HG03469 (cell line): ENCODE measurements at regions not wholly inside any gene's neighbourhood (a gene's known extent, or its start where the extent isn't known, plus 50 kb on each side); places are given as distances from the start of the nearest gene placed in this dataset.

Source experiments
- ATAC-seq: cut with Tn5 transposase; IDR thresholded peaks from one replicate; pipeline ENCODE4 v1.9.1; 2021; ENCODE audit warnings: mild to moderate bottlenecking, moderate library complexity, moderate number of reproducible peaks; ENCODE audit not compliant: unreplicated experiment

DNA sequence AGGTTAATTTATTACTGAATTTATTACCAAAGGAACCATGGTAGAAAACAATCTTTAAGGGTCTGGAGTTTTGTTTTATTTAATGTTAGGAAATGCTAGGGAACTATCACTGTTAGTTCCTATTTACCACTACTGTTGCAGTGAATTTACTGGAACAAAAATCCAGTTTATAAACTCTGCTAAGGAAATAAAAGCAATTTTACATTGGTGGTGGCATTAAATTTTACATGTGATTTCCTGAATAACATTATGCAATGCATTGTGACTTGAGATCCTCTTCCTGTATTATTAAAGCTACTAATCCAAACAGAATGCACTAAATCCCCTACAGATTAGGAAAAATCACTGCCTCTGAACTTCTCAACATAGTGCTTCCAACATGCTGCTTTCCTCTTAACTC lies 599.5 kb upstream of the PTGER4 start:
- ATAC-seq: no peak

- no peak for ATAC-seq
Measured at GRCh38 chr5:40078898-40079575, 600.7 kb upstream of the PTGER4 start.

DNA sequence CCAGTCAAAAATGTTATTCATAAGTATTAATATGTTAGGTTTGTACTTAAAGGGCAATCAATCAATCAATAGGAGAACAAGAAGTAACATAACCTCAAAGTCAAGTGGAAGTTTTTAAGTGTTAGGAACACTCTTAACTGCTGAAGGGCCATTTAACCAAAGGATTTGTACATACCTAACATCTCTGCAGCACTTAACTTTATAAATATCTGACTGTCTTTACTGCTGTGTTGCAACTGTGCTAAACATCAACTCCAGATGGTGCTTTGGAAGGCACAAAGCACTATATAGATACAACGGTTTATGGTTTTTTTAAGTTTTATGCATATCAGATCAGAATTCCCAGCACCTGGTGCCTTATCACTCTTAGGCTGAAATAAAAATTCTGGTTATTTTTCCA lies 604.9 kb upstream of the PTGER4 start:
- no peak for ATAC-seq

- no peak for ATAC-seq
Measured at GRCh38 chr5:40073927-40074326, 605.8 kb upstream of the PTGER4 start.

DNA sequence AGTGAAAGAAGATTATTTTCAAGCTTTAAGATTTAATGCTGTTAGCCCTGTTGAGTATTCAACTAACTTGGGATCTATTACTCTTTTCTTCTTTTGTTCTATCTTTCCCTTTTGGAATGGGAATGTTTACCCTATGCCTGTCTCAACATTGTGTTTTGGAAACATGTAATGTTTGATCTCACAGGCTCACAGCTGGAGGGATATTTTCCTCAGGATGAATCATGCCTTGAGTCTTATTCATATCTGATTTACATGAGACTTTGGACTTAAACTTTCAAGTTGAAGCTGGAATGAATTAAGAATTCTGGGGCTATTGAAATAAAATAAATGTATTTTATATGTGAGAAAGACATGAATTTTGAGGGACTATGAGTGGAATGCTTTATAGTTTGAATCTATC lies 607.8 kb upstream of the PTGER4 start:
- ATAC-seq: no peak

- ATAC-seq: no peak
Measured at GRCh38 chr5:40066616-40067015, 613.1 kb upstream of the PTGER4 start.

GRCh38 chr5:40052808-40053207 lies 626.9 kb upstream of the PTGER4 start:
- no peak for ATAC-seq

GRCh38 chr5:40046792-40047191 lies 622.0 kb upstream of the DAB2 start:
- ATAC-seq: no peak

GRCh38 chr5:40045429-40045828 lies 620.6 kb upstream of the DAB2 start:
- no peak for ATAC-seq

- no peak for ATAC-seq
Measured at GRCh38 chr5:40043916-40044315, 619.1 kb upstream of the DAB2 start.

- ATAC-seq: no peak
Measured at GRCh38 chr5:40041452-40041851, 616.7 kb upstream of the DAB2 start.

- ATAC-seq: no peak
Measured at GRCh38 chr5:40037713-40038112, 612.9 kb upstream of the DAB2 start.

GRCh38 chr5:40034441-40034840 lies 609.7 kb upstream of the DAB2 start:
- no peak for ATAC-seq

DNA sequence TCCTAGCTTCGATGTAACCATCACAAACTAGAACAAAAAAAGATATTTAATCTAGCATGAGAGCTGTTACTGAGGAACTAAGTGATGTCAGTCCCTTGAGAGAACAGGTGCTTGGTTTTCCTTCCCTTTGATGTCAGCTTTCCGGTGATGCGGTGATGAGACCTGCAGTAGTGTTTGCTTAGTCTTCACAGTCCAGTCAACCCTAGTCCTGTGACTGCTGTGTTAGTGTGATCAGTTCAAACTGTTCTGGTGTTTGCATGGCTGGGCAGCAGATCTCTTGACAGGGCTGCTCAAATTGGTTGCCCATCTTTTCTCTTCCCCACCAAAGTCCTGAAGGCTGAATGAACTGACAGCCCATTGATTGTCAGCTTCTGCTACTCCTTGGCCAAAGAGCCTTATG lies 608.6 kb upstream of the DAB2 start:
- peak; percentile 90 for ATAC-seq

DNA sequence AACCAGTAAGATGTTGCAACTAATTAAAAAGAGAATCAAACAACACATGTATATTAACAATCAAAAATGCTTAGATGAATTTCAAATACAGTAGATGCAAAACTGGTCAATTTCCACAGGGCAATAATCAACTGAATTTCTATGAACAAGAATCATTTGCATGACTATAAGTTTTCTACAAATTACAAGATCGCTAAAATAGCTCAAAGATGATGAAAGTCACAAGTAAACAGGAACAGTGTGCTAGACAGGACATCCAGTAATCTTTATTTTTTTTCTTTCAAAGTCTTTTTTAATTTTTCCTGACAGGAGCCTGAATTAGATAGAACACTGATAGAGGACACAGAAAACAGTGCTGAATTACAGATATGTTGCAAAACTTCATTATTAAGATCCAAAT lies 608.2 kb upstream of the DAB2 start:
- ATAC-seq: no peak

DNA sequence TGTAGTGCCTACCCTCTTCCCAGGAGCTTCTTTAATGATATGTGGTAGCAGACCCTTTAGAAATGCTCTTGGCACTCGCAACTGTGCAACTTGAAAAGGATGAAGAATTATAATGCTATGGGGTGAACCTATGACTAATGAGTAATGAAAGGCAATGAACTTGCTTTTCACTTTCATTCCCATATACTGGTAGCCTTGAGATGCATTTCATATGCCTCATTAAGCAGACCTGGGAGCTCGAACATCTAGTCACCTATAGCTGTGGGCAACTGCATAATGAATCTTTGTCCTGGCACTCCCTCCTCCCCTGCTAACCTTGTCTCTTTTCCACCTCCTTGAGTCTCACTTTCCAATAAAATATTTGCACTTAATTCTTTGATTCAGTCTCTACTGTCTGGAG lies 605.9 kb upstream of the DAB2 start:
- no peak for ATAC-seq

- no peak for ATAC-seq
Measured at GRCh38 chr5:40029711-40030495, 605.1 kb upstream of the DAB2 start.

GRCh38 chr5:40027400-40027799 lies 602.6 kb upstream of the DAB2 start:
- no peak for ATAC-seq

GRCh38 chr5:40025586-40025985 lies 600.8 kb upstream of the DAB2 start:
- no peak for ATAC-seq

- no peak for ATAC-seq
Measured at GRCh38 chr5:40022057-40022456, 597.3 kb upstream of the DAB2 start.

DNA sequence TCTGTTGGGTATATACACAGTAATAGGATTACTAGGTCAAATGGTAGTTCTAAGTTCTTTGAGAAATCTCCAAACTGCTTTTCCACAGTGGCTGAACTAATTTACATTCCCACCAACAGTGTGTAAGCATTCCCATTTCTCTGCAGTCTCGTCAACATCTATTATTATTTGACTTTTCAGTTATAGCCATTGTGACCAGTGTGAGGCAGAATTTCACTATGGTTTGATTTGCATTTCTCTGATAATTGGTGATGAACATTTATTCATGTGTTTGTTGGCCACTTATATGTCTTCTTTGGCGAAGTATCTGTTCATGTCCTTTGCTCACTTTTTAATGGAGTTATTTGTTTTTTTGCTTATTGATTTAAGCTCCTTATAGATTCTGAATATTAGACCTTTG lies 596.2 kb upstream of the DAB2 start:
- ATAC-seq: no peak

DNA sequence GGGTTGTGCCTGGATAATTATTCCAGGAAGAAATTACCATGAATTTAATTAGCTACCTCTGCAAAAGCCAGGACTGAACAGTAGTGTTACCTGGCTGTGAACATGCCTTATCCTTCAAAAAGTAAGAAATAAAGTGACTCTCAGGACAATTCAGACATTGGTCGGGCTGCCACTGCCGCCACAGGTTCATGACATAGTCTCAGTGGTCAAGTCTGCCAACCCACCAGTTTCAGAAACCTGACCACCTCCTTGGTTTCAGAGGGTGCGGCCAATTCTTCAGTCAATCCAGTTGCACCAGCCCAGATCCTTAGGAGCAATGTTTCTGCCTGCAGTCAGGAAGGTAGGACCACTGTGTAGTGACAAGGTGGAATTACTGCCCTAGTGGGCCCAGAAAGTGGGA lies 593.1 kb upstream of the DAB2 start:
- ATAC-seq: no peak

- ATAC-seq: no peak
Measured at GRCh38 chr5:40017135-40017534, 592.4 kb upstream of the DAB2 start.
